ENCODE measurements at regions not wholly inside any gene's neighbourhood (a gene's known extent, or its start where the extent isn't known, plus 50 kb on each side); places are given as distances from the start of the nearest gene placed in this dataset.

- TF ChIP-seq CHD7 (IDR thresholded peaks at IDR 0.05; ENCODE audit: insufficient replicate concordance, low read length), result no peak
- TF ChIP-seq ATF2 (IDR thresholded peaks at IDR 0.05; ENCODE audit: low read length), result no peak
- no peak for TF ChIP-seq POLR2AphosphoS5 (IDR thresholded peaks at IDR 0.05; ENCODE audit: low read depth, low read length)
- no peak for TF ChIP-seq JUN (IDR thresholded peaks at IDR 0.05; ENCODE audit: low read depth, low read length)
- no peak for TF ChIP-seq TCF12 (IDR thresholded peaks at IDR 0.05; ENCODE audit: low read depth, low read length)
- TF ChIP-seq YY1 (IDR thresholded peaks at IDR 0.05; ENCODE audit: low read depth, low read length), result no peak
- no peak for TF ChIP-seq GABPA (IDR thresholded peaks at IDR 0.05; ENCODE audit: borderline replicate concordance, insufficient read depth, low read length)
- no peak for TF ChIP-seq RNF2 (IDR thresholded peaks at IDR 0.05; ENCODE audit: borderline replicate concordance, low read depth, low read length, missing control alignments, poor library complexity, severe bottlenecking)
- no peak for TF ChIP-seq SAP30 (IDR thresholded peaks at IDR 0.05; ENCODE audit: insufficient read depth, insufficient replicate concordance, low read length)
- TF ChIP-seq SIX5 (IDR thresholded peaks at IDR 0.05; ENCODE audit: low read depth, low read length), result no peak
Observed at GRCh38 chr11:81725701-81726100, 1008.0 kb downstream of the FAM181B start (continued).

Data from H1 (cell line).